Stimulated activated naive CD4-positive, alpha-beta T cell treated with Interleukin-2 at 50 U/mL for 16 hours (primary cell): ENCODE measurements at regions not wholly inside any gene's neighbourhood (a gene's known extent, or its start where the extent isn't known, plus 50 kb on each side); places are given as distances from the start of the nearest gene placed in this dataset.

Experiments used
- DNase-seq: peaks from one replicate; lab custom pipeline; 2025; lab: John Stamatoyannopoulos, UW

DNA sequence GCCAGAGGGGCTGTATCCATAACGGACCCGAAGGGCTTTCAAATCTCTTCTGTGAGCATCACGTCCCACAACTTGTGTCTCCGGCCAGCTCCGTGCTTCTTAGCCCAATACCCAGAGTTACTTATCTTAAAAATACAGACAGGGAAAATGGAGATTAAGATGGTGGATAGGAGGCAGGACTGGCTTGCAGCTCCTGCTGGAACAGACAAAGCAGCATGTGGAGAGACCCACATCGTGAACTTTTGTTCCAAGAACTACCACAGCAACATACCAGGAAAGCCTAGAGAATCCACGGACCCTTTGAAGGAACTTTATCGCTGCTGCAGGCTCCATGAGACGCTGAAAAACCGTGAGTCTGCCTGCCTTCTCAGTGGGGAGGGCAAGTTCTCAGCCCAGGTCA is 113.7 kb downstream of the RNASET2 start:
- DNase-seq: no peak

GRCh38 chr6:166841216-166841615 is 115.1 kb downstream of the RNASET2 start:
- no peak for DNase-seq

DNA sequence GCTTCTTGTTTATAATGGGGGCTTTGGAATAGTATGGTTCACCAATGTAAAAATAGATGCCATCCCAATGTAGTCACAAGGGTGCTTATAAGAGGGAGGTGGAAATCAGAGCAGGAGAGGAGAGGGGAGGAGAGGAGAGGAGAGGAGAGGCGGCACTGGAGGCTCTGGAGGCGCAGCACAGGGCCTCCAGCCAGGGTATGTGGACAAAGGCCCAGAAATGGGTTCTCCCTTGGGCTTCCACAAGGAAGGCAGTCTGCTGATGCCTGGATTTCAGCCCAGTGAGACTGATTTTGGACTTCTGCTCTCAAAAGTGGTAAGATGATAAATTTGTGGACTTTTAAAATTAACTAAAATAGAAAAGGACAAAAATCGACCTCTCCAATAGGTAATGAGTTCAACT is 116.8 kb downstream of the RNASET2 start:
- no peak for DNase-seq

- DNase-seq: no peak
Measured at GRCh38 chr6:166838987-166839386, 117.4 kb downstream of the RNASET2 start.

GRCh38 chr6:166836785-166837718 is 119.3 kb downstream of the RNASET2 start:
- DNase-seq: no peak

DNA sequence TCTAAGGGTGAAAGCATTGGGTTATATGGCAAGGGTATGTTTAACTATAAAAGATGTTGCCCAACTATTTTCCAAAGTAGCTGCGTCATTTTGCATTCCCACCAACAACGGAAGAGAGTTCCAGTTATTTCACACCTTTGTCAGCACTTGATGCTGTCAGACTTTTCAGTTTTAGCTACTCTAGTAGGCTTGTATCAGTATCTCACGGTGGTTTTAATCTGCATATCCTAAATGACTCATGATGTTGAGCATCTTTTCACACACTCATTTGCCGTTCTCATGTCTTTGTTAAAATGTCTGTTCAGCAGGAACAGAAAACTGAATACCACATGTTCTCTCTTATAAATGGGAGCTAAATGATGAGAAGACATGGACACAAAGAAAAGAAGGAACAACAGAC is 122.3 kb downstream of the RNASET2 start:
- no peak for DNase-seq

GRCh38 chr6:166830891-166831363 is 125.4 kb downstream of the RNASET2 start:
- no peak for DNase-seq

DNA sequence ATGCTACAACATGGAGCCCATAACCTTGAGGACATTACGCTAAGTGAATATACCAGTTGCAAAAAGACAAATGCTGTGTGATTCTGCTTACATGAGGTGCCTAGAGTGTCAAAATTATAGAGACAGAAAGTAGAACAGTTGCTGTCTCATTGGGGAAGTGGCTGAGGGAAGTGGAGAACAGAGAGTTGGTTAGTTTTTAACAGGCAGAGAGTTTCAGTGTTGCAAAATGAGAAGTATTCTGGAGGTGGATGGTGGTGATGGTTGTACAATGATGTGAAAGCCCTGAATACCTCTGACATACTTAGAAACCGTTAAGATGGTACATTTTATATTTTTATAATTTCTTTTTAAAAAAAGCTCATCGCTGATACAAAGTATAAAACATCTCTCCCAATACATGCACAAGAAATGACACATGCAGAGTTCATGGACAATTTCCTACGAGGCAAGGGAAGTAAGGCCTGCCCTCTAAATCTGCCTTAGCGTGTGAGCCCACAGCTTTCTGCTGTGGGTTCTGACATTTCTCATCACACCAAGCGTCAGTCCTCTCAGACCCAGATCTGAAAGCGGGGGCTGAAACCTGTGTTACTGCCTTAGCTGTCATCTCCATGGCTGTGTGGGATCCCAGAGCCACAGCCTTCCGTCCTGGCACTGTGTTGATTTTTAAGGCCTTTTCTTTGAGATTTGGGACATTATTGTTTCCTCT is 126.0 kb downstream of the RNASET2 start:
- peak; percentile 39 for DNase-seq

DNA sequence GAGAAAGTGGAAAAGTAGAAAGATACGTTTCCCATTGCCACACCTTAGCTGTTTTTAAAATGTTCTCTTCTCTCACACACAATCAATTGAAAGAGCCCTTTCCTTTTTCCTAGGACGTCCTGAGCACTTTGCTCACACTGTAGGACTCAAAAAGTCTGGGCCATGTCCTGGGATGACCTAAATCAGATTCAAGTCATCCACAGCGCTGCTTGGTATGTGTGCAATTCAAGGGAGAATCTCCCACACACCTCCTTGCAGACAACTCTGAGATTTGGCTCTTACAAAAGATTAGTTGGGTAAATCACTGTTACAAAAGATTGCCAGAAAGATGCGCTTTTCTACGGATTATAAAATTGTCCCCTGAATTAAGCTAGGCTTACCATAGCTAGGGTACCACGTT is 130.1 kb downstream of the RNASET2 start:
- no peak for DNase-seq

GRCh38 chr6:166825553-166826145 is 130.7 kb downstream of the RNASET2 start:
- DNase-seq: no peak

GRCh38 chr6:166824880-166825250 is 131.5 kb downstream of the RNASET2 start:
- no peak for DNase-seq

DNA sequence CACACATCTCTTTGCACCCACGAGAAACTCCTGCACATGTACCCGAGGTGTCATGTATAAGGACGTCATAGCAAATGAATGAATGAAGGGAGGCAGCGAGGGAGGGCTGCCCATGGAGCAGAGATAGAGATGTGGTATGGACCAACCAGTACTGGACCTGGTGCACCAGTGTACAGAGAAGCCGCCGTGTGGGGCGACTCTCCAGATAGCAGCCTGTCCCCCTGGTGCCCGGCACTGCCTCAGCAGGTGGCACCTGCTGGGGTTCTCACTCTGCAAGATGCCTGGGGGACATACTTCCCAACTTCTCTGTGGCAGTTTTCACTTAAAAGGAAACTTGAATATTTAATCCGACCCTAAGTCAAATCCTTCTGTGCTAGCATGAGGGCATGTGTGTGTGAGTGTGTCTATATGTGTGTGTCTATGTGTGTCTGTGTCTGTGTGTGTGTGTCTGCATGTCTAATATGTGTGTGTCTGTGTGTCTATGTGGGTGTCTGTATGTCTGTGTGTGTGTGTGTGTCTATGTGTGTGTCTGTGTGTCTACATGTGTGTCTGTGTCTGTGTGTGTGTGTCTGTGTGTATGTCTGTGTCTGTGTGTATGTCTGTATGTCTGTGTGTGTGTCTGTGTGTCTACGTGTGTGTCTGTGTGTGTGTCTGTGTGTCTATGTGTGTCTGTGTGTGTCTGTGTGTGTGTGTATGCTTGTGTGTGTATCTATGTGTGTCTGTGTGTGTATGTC is 132.0 kb downstream of the RNASET2 start:
- DNase-seq: no peak

DNA sequence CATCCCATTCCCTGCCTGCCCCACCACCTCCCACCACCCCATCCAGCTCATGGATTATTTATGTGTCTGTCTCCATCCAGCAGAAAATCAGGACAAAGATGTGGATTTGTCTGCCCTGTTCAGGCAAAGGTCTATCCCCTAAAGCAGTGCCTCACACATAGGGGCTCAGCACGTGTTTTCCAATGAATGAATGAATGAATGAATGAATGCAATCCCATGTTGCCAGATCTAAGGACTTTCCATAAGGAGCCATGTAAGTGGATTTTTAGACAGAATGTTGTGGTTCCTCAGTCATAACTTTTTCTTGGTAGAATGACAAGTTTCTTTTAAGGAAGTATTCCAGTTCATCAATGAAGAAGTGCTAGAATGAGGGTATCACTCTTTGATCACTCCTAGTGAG is 133.7 kb downstream of the RNASET2 start:
- DNase-seq: no peak

DNA sequence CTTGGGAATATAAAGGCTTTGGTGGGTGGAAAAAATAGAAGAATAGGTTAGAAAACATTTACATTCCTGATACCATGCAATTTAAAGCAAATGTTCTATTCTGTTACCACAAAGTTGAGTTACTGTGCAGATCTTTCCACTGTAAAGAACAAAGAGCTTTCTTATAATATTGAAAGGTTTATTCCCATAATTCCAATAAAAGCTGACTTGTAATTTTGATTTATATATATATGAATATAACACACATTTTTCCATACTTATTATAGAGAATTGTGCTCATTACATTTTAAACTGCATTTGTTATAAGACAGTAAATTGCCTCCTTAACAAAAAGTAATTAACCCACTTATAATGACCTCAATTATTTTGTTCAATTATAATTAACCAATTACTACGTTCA is 135.9 kb downstream of the RNASET2 start:
- no peak for DNase-seq

DNA sequence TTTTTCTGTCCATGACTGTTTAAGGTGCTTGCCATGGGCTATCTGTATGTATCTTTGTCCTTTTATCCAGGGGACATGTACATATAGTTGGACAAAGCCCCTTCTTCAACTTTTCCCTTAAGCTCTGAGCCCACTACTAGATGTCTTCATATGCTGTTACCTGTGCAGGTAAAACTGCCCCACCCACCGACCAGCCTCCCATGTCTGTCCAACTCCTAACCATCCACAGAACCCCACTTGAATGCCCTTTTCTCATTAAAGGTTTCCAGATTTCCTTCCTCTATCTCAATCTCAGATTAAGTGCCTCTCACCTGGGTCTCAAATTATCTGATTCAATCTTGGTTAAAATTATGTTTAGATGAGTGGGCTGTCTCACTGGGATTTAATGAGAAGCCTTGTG is 136.3 kb downstream of the RNASET2 start:
- no peak for DNase-seq

- no peak for DNase-seq
Measured at GRCh38 chr6:166815629-166816028, 140.7 kb downstream of the RNASET2 start.

- DNase-seq: no peak
Measured at GRCh38 chr6:166814390-166814789, 142.0 kb downstream of the RNASET2 start.

DNA sequence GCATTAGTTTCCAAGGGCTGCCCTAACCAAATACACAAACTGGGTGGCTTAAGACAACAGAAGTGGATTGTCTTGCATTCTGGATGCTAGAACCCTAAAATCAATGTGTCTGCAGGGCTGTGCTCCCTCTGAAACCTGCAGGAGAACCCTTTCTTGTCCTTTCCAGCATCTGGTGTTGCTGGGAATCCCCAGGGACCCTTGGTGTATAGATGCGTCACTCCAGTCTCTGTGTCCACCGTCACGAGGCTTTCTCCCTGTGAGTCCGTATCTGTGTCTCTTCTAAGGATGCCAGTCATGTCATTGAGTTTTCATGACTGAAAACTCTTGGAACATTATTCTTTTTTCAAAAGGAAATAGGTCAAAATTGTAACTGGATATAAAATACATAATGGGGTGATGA is 142.9 kb downstream of the RNASET2 start:
- no peak for DNase-seq

- DNase-seq: no peak
Measured at GRCh38 chr6:166810864-166811263, 145.5 kb downstream of the RNASET2 start.

GRCh38 chr6:166809721-166810120 is 146.6 kb downstream of the RNASET2 start:
- no peak for DNase-seq

DNA sequence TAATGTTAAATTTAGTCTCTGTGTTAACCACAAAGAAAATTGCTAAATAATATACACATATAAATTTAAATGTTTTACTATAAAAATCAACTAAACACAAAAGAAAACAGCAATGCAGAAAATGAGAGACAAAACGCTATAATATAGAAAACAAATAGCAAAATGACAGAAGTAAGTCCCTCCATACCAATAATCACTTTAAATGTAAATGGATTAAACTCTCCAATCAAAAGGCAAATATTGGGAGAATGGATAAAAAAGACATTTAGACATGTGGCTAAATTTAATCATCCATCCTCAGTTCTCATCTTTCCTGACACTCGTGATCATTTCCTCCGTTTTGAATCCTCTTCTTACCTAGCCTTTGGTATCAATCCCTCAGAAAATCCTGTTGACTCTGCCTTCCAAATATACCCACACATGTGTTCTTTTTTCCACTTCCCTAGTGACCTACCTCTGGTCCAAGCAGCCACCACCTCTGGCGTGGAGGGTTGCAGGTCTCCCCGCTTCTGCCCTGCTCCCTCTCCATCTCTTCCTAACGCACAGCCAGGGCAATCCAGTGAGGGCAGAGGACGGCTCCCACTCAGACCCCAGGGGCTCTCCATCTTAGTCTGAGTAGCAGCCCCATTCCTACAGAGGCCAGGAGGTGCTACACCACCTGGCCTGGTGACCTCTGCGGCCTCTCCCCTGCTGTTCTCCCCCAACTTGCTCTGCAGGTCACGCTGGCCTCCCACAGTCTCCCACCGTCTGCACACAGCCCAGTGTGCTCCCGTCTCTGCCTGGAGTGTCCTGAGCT is 149.2 kb downstream of the RNASET2 start:
- DNase-seq: no peak
